ENCODE measurements at regions not wholly inside any gene's neighbourhood (a gene's known extent, or its start where the extent isn't known, plus 50 kb on each side); places are given as distances from the start of the nearest gene placed in this dataset.

DNA sequence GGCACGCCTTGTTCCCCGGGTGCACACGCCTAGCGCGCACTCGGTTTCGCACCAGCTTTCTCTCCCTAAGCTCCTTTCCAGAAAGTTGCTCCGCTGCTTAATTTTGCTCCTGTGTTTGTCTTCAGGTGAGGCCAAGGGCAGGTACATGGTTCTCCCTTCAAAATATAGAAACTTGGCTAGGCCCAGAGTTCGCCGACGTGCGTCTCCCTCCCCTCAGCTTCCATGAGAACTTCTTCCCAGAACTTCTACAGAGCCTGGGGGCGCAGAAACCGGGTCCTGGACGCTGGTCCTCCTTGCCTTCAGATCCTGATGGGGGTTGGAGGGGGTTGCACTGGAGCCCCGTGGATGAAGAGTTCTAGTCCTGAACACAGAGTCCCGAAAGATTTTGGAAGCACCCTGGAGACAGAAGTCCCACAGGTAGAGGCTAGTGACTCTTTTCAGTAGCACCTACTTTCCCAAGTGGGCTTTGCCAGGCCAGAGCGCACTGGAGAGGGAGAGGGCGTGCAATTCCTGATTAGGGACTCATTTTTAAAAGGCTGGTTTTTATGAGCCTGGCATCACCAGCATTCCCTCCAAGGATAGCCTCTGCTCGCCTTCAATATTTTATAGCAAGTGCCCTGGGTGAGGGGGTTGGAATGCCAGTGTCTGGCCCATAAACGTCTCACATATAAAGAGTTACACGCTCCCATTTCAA is 128.4 kb downstream of the TMEM174 start:
- H3K79me2 ChIP-seq, result no peaks in the 10 kb centered on the region
- no peaks in the 10 kb centered on the region for H4K20me1 ChIP-seq (ENCODE audit: insufficient read depth, poor library complexity, severe bottlenecking)
- H3K4me2 ChIP-seq, result peak overlapping the region; percentile 72
- peaks cover 25% of the 10 kb centered on the region for H3K4me1 ChIP-seq (ENCODE audit: insufficient read depth)
- no peak for DNase-seq (ENCODE audit: low spot score)
- no peak overlapping the region for H3K4me3 ChIP-seq
- H3K36me3 ChIP-seq (replicated peaks; ENCODE audit: insufficient read depth, low read depth), result no peaks in the 10 kb centered on the region
- H3K27ac ChIP-seq, result no peak overlapping the region
- H3K27me3 ChIP-seq, result peaks cover 100% of the 10 kb centered on the region
- no peak overlapping the region for H2AFZ ChIP-seq
- WGBS (ENCODE audit: low lambda C conversion rate, missing lambda C conversion rate), result 16% methylated on average over 22 of the region's 22 CpGs
- H3K9me3 ChIP-seq (ENCODE audit: low read depth), result no peaks in the 10 kb centered on the region
- no peaks in the 10 kb centered on the region for H3K9me2 ChIP-seq (replicated peaks; ENCODE audit: insufficient read depth)
- TF ChIP-seq EZH2 (IDR thresholded peaks at IDR 0.05; ENCODE audit: borderline replicate concordance) (no peak), CTCF (IDR thresholded peaks at IDR 0.05; ENCODE audit: poor library complexity) (no peak), EZH2phosphoT487 (IDR thresholded peaks at IDR 0.05; ENCODE audit: low read depth, severe bottlenecking, unreplicated experiment) (no peak)

DNA sequence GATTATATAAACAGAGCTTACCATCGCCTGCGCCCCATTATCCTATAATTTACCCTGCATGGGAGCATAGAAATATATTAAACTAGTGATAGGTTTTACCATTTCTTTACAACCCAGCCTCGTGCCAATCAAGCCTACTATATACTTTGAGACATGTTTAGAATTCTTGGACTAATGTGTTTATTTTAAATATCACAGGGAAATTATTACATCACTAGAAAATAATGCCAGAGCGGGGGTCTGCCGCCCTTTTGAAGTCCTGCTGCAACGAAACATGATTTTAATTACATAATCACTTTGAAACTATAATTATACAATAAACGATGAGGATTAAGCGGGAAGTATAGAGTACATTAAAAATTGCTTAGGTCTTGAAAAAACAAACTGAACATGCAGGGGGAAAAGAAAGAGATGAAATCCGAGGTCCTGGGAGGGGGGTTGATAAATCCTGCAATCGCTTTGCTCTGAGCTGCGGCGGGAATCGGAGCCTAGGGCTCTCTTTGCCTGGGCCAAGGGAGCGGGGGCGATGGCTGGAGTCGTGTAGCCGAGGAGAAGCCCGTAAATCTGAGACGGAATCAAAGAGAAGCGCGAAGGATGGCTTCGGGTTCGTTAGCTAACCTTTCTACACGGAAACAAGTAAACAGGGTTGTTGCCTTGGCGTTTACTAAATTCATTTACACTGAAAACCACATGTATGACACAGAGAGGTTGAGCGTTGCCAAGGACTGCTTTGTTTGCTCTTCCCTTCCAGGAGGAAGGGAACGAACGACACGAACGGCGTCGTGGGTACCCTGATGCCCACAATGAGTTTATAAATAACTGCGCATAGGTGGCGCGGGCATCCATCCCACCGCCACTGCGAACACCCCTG is 127.6 kb downstream of the TMEM174 start:
- H3K79me2 ChIP-seq, result no peaks in the 10 kb centered on the region
- no peaks in the 10 kb centered on the region for H3K36me3 ChIP-seq (replicated peaks; ENCODE audit: insufficient read depth, low read depth)
- H3K9me2 ChIP-seq (replicated peaks; ENCODE audit: insufficient read depth), result no peaks in the 10 kb centered on the region
- H2AFZ ChIP-seq, result no peak overlapping the region
- H3K4me2 ChIP-seq, result peak overlapping the region; percentile 72
- H3K4me1 ChIP-seq (ENCODE audit: insufficient read depth), result peaks cover 25% of the 10 kb centered on the region
- WGBS (ENCODE audit: low lambda C conversion rate, missing lambda C conversion rate), result 9% methylated on average over 36 of the region's 37 CpGs
- H3K27ac ChIP-seq, result peak overlapping the region; percentile 21
- H3K27me3 ChIP-seq, result peaks cover 98% of the 10 kb centered on the region
- no peak for DNase-seq (ENCODE audit: low spot score)
- TF ChIP-seq CTCF (IDR thresholded peaks at IDR 0.05; ENCODE audit: poor library complexity) (no peak), EZH2 (IDR thresholded peaks at IDR 0.05; ENCODE audit: borderline replicate concordance) (peak; percentile 68), EZH2phosphoT487 (IDR thresholded peaks at IDR 0.05; ENCODE audit: low read depth, severe bottlenecking, unreplicated experiment) (peak; percentile 63)
- H4K20me1 ChIP-seq (ENCODE audit: insufficient read depth, poor library complexity, severe bottlenecking), result no peaks in the 10 kb centered on the region
- H3K4me3 ChIP-seq, result no peak overlapping the region
- no peaks in the 10 kb centered on the region for H3K9me3 ChIP-seq (ENCODE audit: low read depth)

GRCh38 chr5:73299665-73300336 is 126.8 kb downstream of the TMEM174 start:
- peak overlapping the region; percentile 72 for H3K4me2 ChIP-seq
- TF ChIP-seq EZH2phosphoT487 (IDR thresholded peaks at IDR 0.05; ENCODE audit: low read depth, severe bottlenecking, unreplicated experiment) (no peak), EZH2 (IDR thresholded peaks at IDR 0.05; ENCODE audit: borderline replicate concordance) (peak; percentile 95)
- H3K27ac ChIP-seq, result peak overlapping the region; percentile 62
- 2% methylated on average over 34 of the region's 35 CpGs for WGBS (ENCODE audit: low lambda C conversion rate, missing lambda C conversion rate)
- no peaks in the 10 kb centered on the region for H3K9me3 ChIP-seq (ENCODE audit: low read depth)
- no peaks in the 10 kb centered on the region for H3K36me3 ChIP-seq (replicated peaks; ENCODE audit: insufficient read depth, low read depth)
- no peaks in the 10 kb centered on the region for H3K9me2 ChIP-seq (replicated peaks; ENCODE audit: insufficient read depth)
- H3K27me3 ChIP-seq, result peaks cover 98% of the 10 kb centered on the region
- no peaks in the 10 kb centered on the region for H4K20me1 ChIP-seq (ENCODE audit: insufficient read depth, poor library complexity, severe bottlenecking)
- DNase-seq (ENCODE audit: low spot score), result no peak
- H3K4me3 ChIP-seq, result no peak overlapping the region
- H3K4me1 ChIP-seq (ENCODE audit: insufficient read depth), result peaks cover 25% of the 10 kb centered on the region
- no peaks in the 10 kb centered on the region for H3K79me2 ChIP-seq
- H2AFZ ChIP-seq, result peak overlapping the region; percentile 53
